ENCODE measurements at regions not wholly inside any gene's neighbourhood (a gene's known extent, or its start where the extent isn't known, plus 50 kb on each side); places are given as distances from the start of the nearest gene placed in this dataset.
"Not testable (repeated sequence)": the region's sequence is repeated elsewhere in the genome, so short reads cannot be mapped to it uniquely, and the experiment has no call there.

GRCh38 chr2:67082813-67083212 lies 314.3 kb upstream of the ETAA1 start:
- Mint-ChIP-seq H3K27ac (no peak overlapping the region), H3K9me3 (peaks cover 32% of the 10 kb centered on the region), H3K27me3 (no peaks in the 10 kb centered on the region), H3K4me3 (no peak overlapping the region), H3K36me3 (ENCODE audit: low read depth) (no peaks in the 10 kb centered on the region), H3K4me1 (ENCODE audit: low read depth) (no peaks in the 10 kb centered on the region)
- intact Hi-C loops (cut with micrococcal nuclease) = no loop called here

GRCh38 chr2:67083951-67084350 lies 313.2 kb upstream of the ETAA1 start:
- Mint-ChIP-seq H3K27ac (no peak overlapping the region), H3K4me1 (ENCODE audit: low read depth) (no peaks in the 10 kb centered on the region), H3K9me3 (peaks cover 37% of the 10 kb centered on the region), H3K36me3 (ENCODE audit: low read depth) (no peaks in the 10 kb centered on the region), H3K27me3 (no peaks in the 10 kb centered on the region), H3K4me3 (no peak overlapping the region)
- intact Hi-C loops (cut with micrococcal nuclease) = no loop called here

GRCh38 chr2:67085146-67085545 lies 312.0 kb upstream of the ETAA1 start:
- Mint-ChIP-seq H3K27ac (no peak overlapping the region), H3K9me3 (peaks cover 25% of the 10 kb centered on the region), H3K36me3 (ENCODE audit: low read depth) (no peaks in the 10 kb centered on the region), H3K27me3 (no peaks in the 10 kb centered on the region), H3K4me1 (ENCODE audit: low read depth) (no peaks in the 10 kb centered on the region), H3K4me3 (no peak overlapping the region)
- intact Hi-C loops (cut with micrococcal nuclease) = no loop called here

GRCh38 chr2:67091681-67092080 lies 305.5 kb upstream of the ETAA1 start:
- intact Hi-C loops (cut with micrococcal nuclease) = no loop called here
- H3K4me1 Mint-ChIP-seq (ENCODE audit: low read depth) = no peaks in the 10 kb centered on the region
- H3K4me3 Mint-ChIP-seq = no peak overlapping the region

GRCh38 chr2:67095121-67095520 lies 302.0 kb upstream of the ETAA1 start:
- no peaks in the 10 kb centered on the region for H3K4me1 Mint-ChIP-seq (ENCODE audit: low read depth)
- H3K36me3 Mint-ChIP-seq (ENCODE audit: low read depth) = no peaks in the 10 kb centered on the region
- no peak overlapping the region for H3K4me3 Mint-ChIP-seq
- H3K27me3 Mint-ChIP-seq = no peaks in the 10 kb centered on the region
- intact Hi-C loops (cut with micrococcal nuclease) = no loop called here
- peaks cover 11% of the 10 kb centered on the region for H3K9me3 Mint-ChIP-seq
- H3K27ac Mint-ChIP-seq = no peak overlapping the region

More at GRCh38 chr2:67091681-67092080, 305.5 kb upstream of the ETAA1 start:
- Mint-ChIP-seq H3K9me3 (peaks cover 6% of the 10 kb centered on the region), H3K27me3 (no peaks in the 10 kb centered on the region), H3K36me3 (ENCODE audit: low read depth) (no peaks in the 10 kb centered on the region), H3K27ac (no peak overlapping the region)

GRCh38 chr2:67096886-67097285 lies 300.2 kb upstream of the ETAA1 start:
- intact Hi-C loops (cut with micrococcal nuclease) = no loop called here
- H3K9me3 Mint-ChIP-seq = peaks cover 12% of the 10 kb centered on the region
- H3K4me1 Mint-ChIP-seq (ENCODE audit: low read depth) = no peaks in the 10 kb centered on the region

GRCh38 chr2:67103157-67103556 lies 294.0 kb upstream of the ETAA1 start:
- Mint-ChIP-seq H3K27me3 (peaks cover 2% of the 10 kb centered on the region), H3K36me3 (ENCODE audit: low read depth) (no peaks in the 10 kb centered on the region), H3K4me1 (ENCODE audit: low read depth) (no peaks in the 10 kb centered on the region), H3K4me3 (no peak overlapping the region), H3K27ac (no peak overlapping the region), H3K9me3 (peaks cover 42% of the 10 kb centered on the region)
- intact Hi-C loops (cut with micrococcal nuclease) = no loop called here

More at GRCh38 chr2:67096886-67097285, 300.2 kb upstream of the ETAA1 start:
- H3K27ac Mint-ChIP-seq = no peak overlapping the region
- H3K36me3 Mint-ChIP-seq (ENCODE audit: low read depth) = no peaks in the 10 kb centered on the region
- H3K27me3 Mint-ChIP-seq = no peaks in the 10 kb centered on the region
- no peak overlapping the region for H3K4me3 Mint-ChIP-seq

GRCh38 chr2:67108231-67108630 lies 288.9 kb upstream of the ETAA1 start:
- intact Hi-C loops (cut with micrococcal nuclease) = no loop called here
- Mint-ChIP-seq H3K27me3 (peaks cover 2% of the 10 kb centered on the region), H3K4me1 (ENCODE audit: low read depth) (no peaks in the 10 kb centered on the region), H3K36me3 (ENCODE audit: low read depth) (no peaks in the 10 kb centered on the region), H3K27ac (no peak overlapping the region), H3K9me3 (peaks cover 31% of the 10 kb centered on the region), H3K4me3 (no peak overlapping the region)

GRCh38 chr2:67124531-67124930 lies 272.6 kb upstream of the ETAA1 start:
- Mint-ChIP-seq H3K36me3 (ENCODE audit: low read depth) (no peaks in the 10 kb centered on the region), H3K27ac (no peak overlapping the region), H3K4me1 (ENCODE audit: low read depth) (no peaks in the 10 kb centered on the region), H3K27me3 (no peaks in the 10 kb centered on the region), H3K9me3 (peaks cover 20% of the 10 kb centered on the region), H3K4me3 (no peak overlapping the region)
- intact Hi-C loops (cut with micrococcal nuclease) = no loop called here

GRCh38 chr2:67130531-67131256 lies 266.4 kb upstream of the ETAA1 start:
- H3K27me3 Mint-ChIP-seq = no peaks in the 10 kb centered on the region
- intact Hi-C loops (cut with micrococcal nuclease) = no loop called here
- H3K9me3 Mint-ChIP-seq = no peaks in the 10 kb centered on the region
- H3K36me3 Mint-ChIP-seq (ENCODE audit: low read depth) = no peaks in the 10 kb centered on the region
- no peaks in the 10 kb centered on the region for H3K4me1 Mint-ChIP-seq (ENCODE audit: low read depth)
- H3K4me3 Mint-ChIP-seq = no peak overlapping the region
- no peak overlapping the region for H3K27ac Mint-ChIP-seq

- intact Hi-C loops (cut with micrococcal nuclease) = no loop called here
- H3K36me3 Mint-ChIP-seq (ENCODE audit: low read depth) = no peaks in the 10 kb centered on the region
- H3K27me3 Mint-ChIP-seq = no peaks in the 10 kb centered on the region
- H3K27ac Mint-ChIP-seq = no peak overlapping the region
- H3K4me3 Mint-ChIP-seq = no peak overlapping the region
- no peaks in the 10 kb centered on the region for H3K4me1 Mint-ChIP-seq (ENCODE audit: low read depth)
- no peaks in the 10 kb centered on the region for H3K9me3 Mint-ChIP-seq
These were observed 265.9 kb upstream of the ETAA1 start for GRCh38 chr2:67131257-67131609.

- H3K4me1 Mint-ChIP-seq (ENCODE audit: low read depth); H3K27ac Mint-ChIP-seq; H3K27me3 Mint-ChIP-seq; H3K9me3 Mint-ChIP-seq; H3K36me3 Mint-ChIP-seq (ENCODE audit: low read depth); H3K4me3 Mint-ChIP-seq; intact Hi-C loops (cut with micrococcal nuclease): not testable (repeated sequence)
These were observed 264.6 kb upstream of the ETAA1 start for GRCh38 chr2:67132441-67132940.

GRCh38 chr2:67135208-67135607 lies 261.9 kb upstream of the ETAA1 start:
- Mint-ChIP-seq H3K36me3 (ENCODE audit: low read depth) (no peaks in the 10 kb centered on the region), H3K9me3 (no peaks in the 10 kb centered on the region), H3K27me3 (no peaks in the 10 kb centered on the region), H3K27ac (no peak overlapping the region), H3K4me1 (ENCODE audit: low read depth) (no peaks in the 10 kb centered on the region), H3K4me3 (no peak overlapping the region)
- intact Hi-C loops (cut with micrococcal nuclease) = no loop called here

GRCh38 chr2:67137699-67138098 lies 259.4 kb upstream of the ETAA1 start:
- Mint-ChIP-seq H3K9me3 (peaks cover 8% of the 10 kb centered on the region), H3K27ac (no peak overlapping the region), H3K36me3 (ENCODE audit: low read depth) (no peaks in the 10 kb centered on the region), H3K27me3 (no peaks in the 10 kb centered on the region), H3K4me1 (ENCODE audit: low read depth) (no peaks in the 10 kb centered on the region), H3K4me3 (no peak overlapping the region)
- intact Hi-C loops (cut with micrococcal nuclease) = no loop called here

- intact Hi-C loops (cut with micrococcal nuclease) = no loop called here
- no peaks in the 10 kb centered on the region for H3K4me1 Mint-ChIP-seq (ENCODE audit: low read depth)
- H3K27ac Mint-ChIP-seq = no peak overlapping the region
- no peak overlapping the region for H3K4me3 Mint-ChIP-seq
- peaks cover 8% of the 10 kb centered on the region for H3K9me3 Mint-ChIP-seq
- H3K36me3 Mint-ChIP-seq (ENCODE audit: low read depth) = no peaks in the 10 kb centered on the region
- no peaks in the 10 kb centered on the region for H3K27me3 Mint-ChIP-seq
These were observed 255.1 kb upstream of the ETAA1 start for GRCh38 chr2:67142071-67142470.

Data from dendritic cell treated with granulocyte-macrophage colony-stimulating factor and Interleukin-4, amounts not matched to agents 40 ng/mL and 50 ng/mL, for 4 days (primary cell).